ENCODE measurements at regions not wholly inside any gene's neighbourhood (a gene's known extent, or its start where the extent isn't known, plus 50 kb on each side); places are given as distances from the start of the nearest gene placed in this dataset.

DNA sequence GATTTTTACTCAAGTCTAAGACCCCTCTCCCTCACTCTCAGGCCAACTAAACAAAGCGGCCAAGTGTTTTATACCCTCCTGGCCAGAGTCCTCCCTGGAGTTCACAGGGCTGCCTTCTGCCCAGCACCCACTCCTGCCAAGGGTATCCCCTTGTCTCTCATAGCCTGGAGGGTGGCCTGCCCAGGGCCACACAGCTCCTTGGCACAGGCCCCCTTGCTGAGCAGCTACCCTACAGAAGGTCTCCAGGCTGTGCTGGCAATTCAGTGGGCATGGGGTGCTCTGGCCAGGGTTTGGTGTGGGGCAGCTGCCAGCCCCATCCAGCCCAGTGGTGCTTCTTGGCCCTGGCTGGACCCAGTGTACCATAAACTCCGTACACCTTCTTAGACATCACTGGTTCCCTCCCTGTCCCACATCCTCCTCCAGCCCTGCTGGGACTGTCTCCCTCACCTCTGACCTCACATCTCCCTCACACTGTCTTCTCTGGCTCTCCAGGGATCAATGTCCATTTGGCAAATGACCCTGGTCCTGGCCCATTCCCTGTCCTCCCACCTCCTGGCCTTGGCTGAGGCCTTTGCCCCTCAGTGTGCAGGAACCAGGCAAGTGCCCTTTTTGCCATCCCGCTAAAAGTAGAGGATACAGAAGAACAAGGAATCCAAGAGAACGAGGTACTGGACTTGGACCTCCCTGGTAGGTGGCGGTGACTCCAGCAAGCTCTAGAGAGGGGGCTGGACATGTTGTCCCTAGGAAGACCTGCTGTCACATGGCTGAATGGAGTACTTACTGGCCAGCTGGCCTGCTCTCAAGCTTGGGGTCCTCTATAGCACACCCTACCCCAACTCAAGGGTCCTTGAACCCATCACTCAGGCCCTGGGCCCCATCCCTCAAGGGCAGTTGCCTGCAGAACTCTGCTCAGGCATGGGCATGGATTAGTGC, 50.0 kb upstream of the TRPM1 start:
- DNase-seq: no peak
- no peaks in the 10 kb centered on the region for H3K36me3 ChIP-seq (replicated peaks; ENCODE audit: control insufficient read depth, insufficient read depth, low read length)
- H3K27me3 ChIP-seq (ENCODE audit: control insufficient read depth, insufficient read depth, low read length): no peaks in the 10 kb centered on the region
- no peak overlapping the region for H3K4me3 ChIP-seq (ENCODE audit: insufficient read depth, low read depth, low read length)

DNA sequence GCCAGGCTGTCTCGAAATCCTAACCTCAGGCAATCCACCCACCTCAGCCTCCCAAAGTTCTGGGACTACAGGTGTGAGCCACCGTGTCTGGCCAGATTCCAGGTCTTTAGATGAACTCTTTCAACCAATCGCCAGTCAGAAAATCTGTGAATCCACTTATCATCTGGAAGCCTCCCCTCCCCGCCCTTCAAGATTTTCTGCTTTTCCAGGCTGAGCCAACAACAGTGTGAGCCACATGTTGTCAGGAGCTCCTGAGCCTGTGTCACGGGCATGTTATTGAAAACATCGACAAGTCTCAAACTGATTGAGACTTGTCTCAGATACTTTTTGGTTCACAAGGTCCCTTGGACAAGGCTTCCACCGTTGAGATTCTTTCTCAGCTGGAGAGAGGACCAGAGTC, 52.0 kb upstream of the TRPM1 start:
- Histone ChIP-seq H3K36me3 (replicated peaks; ENCODE audit: control insufficient read depth, insufficient read depth, low read length) (no peaks in the 10 kb centered on the region), H3K27me3 (ENCODE audit: control insufficient read depth, insufficient read depth, low read length) (no peaks in the 10 kb centered on the region), H3K4me3 (ENCODE audit: insufficient read depth, low read depth, low read length) (no peak overlapping the region)
- no peak for DNase-seq

DNA sequence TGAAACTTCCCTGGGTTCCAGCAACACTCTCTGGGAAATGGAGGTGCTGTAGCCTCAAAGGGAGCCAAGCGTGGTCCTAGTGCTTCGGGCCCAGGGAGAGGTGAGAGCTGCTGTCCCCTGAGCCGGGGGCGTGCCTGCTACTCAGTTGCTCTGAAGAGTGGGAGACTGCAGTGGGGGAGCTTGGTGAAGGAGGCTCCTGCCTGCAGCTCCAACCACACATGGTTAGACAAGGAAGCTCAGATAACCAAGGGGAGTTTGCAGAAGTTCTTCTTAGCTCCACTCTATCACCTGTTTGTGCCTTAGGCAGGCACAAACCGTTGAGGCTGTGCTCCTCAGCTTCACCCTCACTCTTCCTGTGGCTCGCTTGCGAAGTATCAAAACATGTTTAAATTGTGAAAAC, 53.6 kb upstream of the TRPM1 start:
- DNase-seq: no peak
- Histone ChIP-seq H3K36me3 (replicated peaks; ENCODE audit: control insufficient read depth, insufficient read depth, low read length) (no peaks in the 10 kb centered on the region), H3K27me3 (ENCODE audit: control insufficient read depth, insufficient read depth, low read length) (no peaks in the 10 kb centered on the region), H3K4me3 (ENCODE audit: insufficient read depth, low read depth, low read length) (no peak overlapping the region)

- no peaks in the 10 kb centered on the region for H3K27me3 ChIP-seq (ENCODE audit: control insufficient read depth, insufficient read depth, low read length)
- DNase-seq: no peak
- H3K4me3 ChIP-seq (ENCODE audit: insufficient read depth, low read depth, low read length): no peak overlapping the region
- no peaks in the 10 kb centered on the region for H3K36me3 ChIP-seq (replicated peaks; ENCODE audit: control insufficient read depth, insufficient read depth, low read length)
Observed at GRCh38 chr15:31156226-31156625, 54.7 kb upstream of the TRPM1 start.

DNA sequence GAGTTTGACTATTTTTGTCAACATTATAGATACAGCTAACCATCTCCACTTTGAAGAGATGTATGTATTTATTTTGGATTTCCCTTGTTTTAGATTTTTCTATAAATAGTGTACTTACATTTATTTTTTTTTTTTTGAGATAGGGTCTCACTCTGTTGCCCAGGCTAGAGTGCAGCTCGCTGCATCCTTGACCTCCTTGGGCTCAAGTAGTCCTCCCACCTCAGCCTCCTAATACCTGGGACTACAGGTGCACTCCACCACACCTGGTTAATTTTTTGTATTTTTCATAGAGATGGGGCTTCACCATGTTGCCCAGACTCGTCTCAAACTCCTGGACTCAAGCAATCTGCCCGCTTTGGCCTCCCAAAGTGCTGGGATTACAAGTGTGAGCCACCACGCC, 55.3 kb upstream of the TRPM1 start:
- DNase-seq: no peak
- no peaks in the 10 kb centered on the region for H3K36me3 ChIP-seq (replicated peaks; ENCODE audit: control insufficient read depth, insufficient read depth, low read length)
- no peak overlapping the region for H3K4me3 ChIP-seq (ENCODE audit: insufficient read depth, low read depth, low read length)
- no peaks in the 10 kb centered on the region for H3K27me3 ChIP-seq (ENCODE audit: control insufficient read depth, insufficient read depth, low read length)

- Histone ChIP-seq H3K4me3 (ENCODE audit: insufficient read depth, low read depth, low read length) (no peak overlapping the region), H3K27me3 (ENCODE audit: control insufficient read depth, insufficient read depth, low read length) (no peaks in the 10 kb centered on the region), H3K36me3 (replicated peaks; ENCODE audit: control insufficient read depth, insufficient read depth, low read length) (no peaks in the 10 kb centered on the region)
- DNase-seq: no peak
Observed at GRCh38 chr15:31157644-31158069, 56.1 kb upstream of the TRPM1 start.

DNA sequence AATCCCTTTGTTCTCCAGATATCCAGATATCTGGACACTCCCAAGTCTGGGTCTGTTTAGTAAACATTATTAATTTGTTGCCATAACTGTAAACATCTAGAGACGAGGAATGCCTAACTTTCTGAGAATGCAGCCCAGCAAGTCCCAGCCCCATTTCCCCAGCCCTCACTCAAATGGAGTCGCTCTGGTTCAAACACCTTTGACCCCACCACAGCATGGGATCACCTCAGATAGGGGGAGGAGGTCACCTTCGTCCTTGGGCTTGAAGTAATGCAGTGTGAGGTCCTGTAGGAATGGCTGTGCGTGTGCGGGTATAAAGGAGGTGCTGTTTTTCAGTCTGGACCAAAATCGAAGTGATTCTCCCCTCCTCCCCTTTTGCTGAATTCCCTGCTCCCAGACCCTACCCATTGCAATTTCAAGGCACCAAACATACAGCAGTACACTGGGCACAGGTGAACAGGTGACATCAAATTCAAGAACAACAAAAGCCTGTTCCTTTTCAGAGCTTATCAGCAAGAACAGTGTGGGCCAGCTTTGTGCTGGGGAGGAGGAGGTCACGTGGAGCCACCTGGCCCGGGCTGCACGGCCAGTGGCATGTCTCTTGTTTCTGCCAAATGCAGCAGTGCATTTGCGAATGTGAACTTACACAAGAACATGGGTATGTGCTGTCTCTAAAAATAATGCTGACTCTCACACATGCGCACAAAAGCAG, 57.5 kb upstream of the TRPM1 start:
- Histone ChIP-seq H3K4me3 (ENCODE audit: insufficient read depth, low read depth, low read length) (no peak overlapping the region), H3K27me3 (ENCODE audit: control insufficient read depth, insufficient read depth, low read length) (no peaks in the 10 kb centered on the region), H3K36me3 (replicated peaks; ENCODE audit: control insufficient read depth, insufficient read depth, low read length) (no peaks in the 10 kb centered on the region)
- DNase-seq: peak; percentile 33

DNA sequence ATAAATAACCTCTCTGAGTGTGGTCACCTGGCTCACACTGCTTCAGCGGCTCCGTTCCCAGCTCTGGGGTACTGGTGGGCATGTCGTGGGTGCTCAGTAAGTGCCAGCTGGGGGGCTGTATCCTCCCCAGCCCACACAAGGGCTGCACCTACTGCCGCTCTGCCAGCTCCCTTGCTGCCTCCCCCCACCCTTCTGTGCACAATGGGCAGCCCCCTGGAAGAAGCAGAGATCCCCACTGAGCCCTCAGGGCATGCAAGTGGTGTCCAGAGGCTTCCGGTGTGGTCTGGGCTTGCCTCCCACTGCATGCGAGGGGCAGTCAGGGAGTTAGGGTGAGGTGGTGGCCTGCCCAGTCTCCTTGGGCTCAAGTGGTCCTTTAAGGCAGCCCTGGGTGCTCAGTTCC, 58.3 kb upstream of the TRPM1 start:
- no peak for DNase-seq
- Histone ChIP-seq H3K36me3 (replicated peaks; ENCODE audit: control insufficient read depth, insufficient read depth, low read length) (no peaks in the 10 kb centered on the region), H3K27me3 (ENCODE audit: control insufficient read depth, insufficient read depth, low read length) (no peaks in the 10 kb centered on the region), H3K4me3 (ENCODE audit: insufficient read depth, low read depth, low read length) (no peak overlapping the region)

- no peaks in the 10 kb centered on the region for H3K36me3 ChIP-seq (replicated peaks; ENCODE audit: control insufficient read depth, insufficient read depth, low read length)
- H3K27me3 ChIP-seq (ENCODE audit: control insufficient read depth, insufficient read depth, low read length): no peaks in the 10 kb centered on the region
- no peak overlapping the region for H3K4me3 ChIP-seq (ENCODE audit: insufficient read depth, low read depth, low read length)
- DNase-seq: peak; percentile 28
Observed at GRCh38 chr15:31160297-31160696, 58.8 kb upstream of the TRPM1 start.

GRCh38 chr15:31160740-31161495, 59.4 kb upstream of the TRPM1 start:
- H3K36me3 ChIP-seq (replicated peaks; ENCODE audit: control insufficient read depth, insufficient read depth, low read length): no peaks in the 10 kb centered on the region
- no peaks in the 10 kb centered on the region for H3K27me3 ChIP-seq (ENCODE audit: control insufficient read depth, insufficient read depth, low read length)
- H3K4me3 ChIP-seq (ENCODE audit: insufficient read depth, low read depth, low read length): no peak overlapping the region
- DNase-seq: peak; percentile 38

- H3K4me3 ChIP-seq (ENCODE audit: insufficient read depth, low read depth, low read length): no peak overlapping the region
- H3K36me3 ChIP-seq (replicated peaks; ENCODE audit: control insufficient read depth, insufficient read depth, low read length): no peaks in the 10 kb centered on the region
- DNase-seq: no peak
- no peaks in the 10 kb centered on the region for H3K27me3 ChIP-seq (ENCODE audit: control insufficient read depth, insufficient read depth, low read length)
Observed at GRCh38 chr15:31161951-31162350, 60.4 kb upstream of the TRPM1 start.

DNA sequence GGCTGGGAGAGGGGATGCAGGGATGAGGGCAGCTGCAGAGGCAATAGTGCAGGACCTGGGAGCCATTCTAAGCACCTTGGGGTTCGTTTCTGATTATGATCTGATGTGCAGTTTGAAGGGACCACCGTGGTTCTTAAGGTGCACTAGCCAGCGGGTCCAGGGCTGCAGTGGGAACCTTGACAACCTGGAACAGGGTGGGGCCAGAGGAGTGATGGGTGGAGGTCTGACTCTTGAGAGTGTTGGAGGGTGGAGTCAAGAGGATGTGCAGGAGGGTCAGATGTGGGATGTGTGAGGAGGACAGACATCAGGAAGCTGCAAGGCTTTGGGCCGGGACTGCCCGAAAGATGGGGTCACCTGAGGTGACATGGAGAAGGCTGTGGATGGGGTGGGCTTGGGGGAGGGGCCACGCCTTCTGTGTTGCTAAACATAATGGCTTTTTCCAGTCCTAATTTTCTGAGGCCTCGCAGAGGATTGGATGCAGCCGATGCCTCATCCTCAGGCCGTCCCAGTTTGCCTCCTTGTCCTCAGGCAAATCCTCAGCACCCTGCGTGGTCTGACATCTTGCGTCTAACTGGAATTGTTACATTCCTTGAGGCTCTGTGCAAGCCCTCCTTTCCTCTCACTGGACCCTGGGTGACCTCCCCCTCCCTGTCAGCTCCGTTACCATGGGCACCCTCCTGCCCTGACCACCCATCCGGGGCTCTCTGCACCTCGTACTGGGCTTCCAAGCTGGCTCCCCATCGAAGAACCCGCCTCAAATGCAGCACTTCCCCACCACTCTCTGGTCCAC, 61.4 kb upstream of the TRPM1 start:
- H3K4me3 ChIP-seq (ENCODE audit: insufficient read depth, low read depth, low read length): no peak overlapping the region
- DNase-seq: peak; percentile 19
- H3K36me3 ChIP-seq (replicated peaks; ENCODE audit: control insufficient read depth, insufficient read depth, low read length): no peaks in the 10 kb centered on the region
- no peaks in the 10 kb centered on the region for H3K27me3 ChIP-seq (ENCODE audit: control insufficient read depth, insufficient read depth, low read length)

- DNase-seq: no peak
Observed at GRCh38 chr15:31163769-31164572, 62.4 kb upstream of the TRPM1 start.

More at GRCh38 chr15:31163769-31164572, 62.4 kb upstream of the TRPM1 start:
- Histone ChIP-seq H3K27me3 (ENCODE audit: control insufficient read depth, insufficient read depth, low read length) (no peaks in the 10 kb centered on the region), H3K36me3 (replicated peaks; ENCODE audit: control insufficient read depth, insufficient read depth, low read length) (no peaks in the 10 kb centered on the region), H3K4me3 (ENCODE audit: insufficient read depth, low read depth, low read length) (no peak overlapping the region)
